Sigmoid colon (tissue), 4 donors: ENCODE measurements at regions not wholly inside any gene's neighbourhood (a gene's known extent, or its start where the extent isn't known, plus 50 kb on each side); places are given as distances from the start of the nearest gene placed in this dataset.

Source experiments
- EP300 ChIP-seq, 4 donors: sonication (generic); formaldehyde crosslinking; IDR thresholded peaks; one replicate each; pipeline ENCODE4 v1.6.1; 2017; ENCODE audit warnings: antibody characterized with exemption in 4 of 4
- POLR2A ChIP-seq, 2 donors: fragments of 450-650 bp; IDR thresholded peaks; one replicate each; pipeline ENCODE4 v1.6.1; 2016; ENCODE audit warnings: antibody characterized with exemption in 2 of 2, mild to moderate bottlenecking in 2 of 2, moderate library complexity in 2 of 2
- POLR2AphosphoS5 ChIP-seq, 4 donors: sonication (generic); formaldehyde crosslinking; IDR thresholded peaks; one replicate each; pipeline ENCODE4 v1.6.1; 2017; ENCODE audit warnings: antibody characterized with exemption in 4 of 4
- TF ChIP-seq, protein P1 (sequence below), 4 experiments: fragments of 450-650 bp in 3 of 4; fragments of 200-600 bp in 1 of 4; IDR thresholded peaks; one replicate each; pipeline ENCODE4 v1.5.1; 2016 to 2019; ENCODE audit warnings: antibody characterized with exemption in 4 of 4, mild to moderate bottlenecking in 3 of 4, moderate library complexity in 2 of 4

DNA sequence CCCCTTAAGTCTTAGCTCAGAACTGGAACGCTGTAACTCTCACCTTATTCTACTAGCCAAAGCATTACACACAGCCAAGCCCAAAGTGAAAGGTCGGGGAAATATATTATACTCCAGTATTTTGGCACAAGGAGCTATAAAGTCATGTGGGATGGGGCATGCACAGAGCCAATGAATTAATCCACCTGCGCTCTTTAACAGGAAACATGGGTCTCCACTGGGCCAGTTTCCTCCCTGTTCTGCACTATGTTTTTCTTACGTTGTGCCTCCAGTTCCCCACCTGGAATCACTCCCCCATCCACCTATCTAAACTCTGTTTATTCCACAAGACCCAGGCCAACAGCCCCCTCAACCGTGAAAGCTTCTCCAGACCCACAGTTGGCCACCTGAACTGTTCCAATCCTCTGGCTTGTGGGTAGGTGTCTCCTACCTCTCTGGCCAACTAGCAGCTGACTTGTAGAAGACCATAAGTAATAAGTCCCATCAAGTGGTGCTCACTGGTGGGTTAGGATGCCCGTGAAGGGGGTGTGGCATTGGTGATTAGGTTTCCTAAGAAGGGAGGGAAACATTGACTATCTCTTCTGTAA is 286.9 kb downstream of the NPIPA8 start:
- TF ChIP-seq, protein P1, sequence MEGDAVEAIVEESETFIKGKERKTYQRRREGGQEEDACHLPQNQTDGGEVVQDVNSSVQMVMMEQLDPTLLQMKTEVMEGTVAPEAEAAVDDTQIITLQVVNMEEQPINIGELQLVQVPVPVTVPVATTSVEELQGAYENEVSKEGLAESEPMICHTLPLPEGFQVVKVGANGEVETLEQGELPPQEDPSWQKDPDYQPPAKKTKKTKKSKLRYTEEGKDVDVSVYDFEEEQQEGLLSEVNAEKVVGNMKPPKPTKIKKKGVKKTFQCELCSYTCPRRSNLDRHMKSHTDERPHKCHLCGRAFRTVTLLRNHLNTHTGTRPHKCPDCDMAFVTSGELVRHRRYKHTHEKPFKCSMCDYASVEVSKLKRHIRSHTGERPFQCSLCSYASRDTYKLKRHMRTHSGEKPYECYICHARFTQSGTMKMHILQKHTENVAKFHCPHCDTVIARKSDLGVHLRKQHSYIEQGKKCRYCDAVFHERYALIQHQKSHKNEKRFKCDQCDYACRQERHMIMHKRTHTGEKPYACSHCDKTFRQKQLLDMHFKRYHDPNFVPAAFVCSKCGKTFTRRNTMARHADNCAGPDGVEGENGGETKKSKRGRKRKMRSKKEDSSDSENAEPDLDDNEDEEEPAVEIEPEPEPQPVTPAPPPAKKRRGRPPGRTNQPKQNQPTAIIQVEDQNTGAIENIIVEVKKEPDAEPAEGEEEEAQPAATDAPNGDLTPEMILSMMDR (IDR thresholded peaks at IDR 0.05), result no peak
- no peak for TF ChIP-seq EP300 (IDR thresholded peaks at IDR 0.05)
- no peak for TF ChIP-seq POLR2AphosphoS5 (IDR thresholded peaks at IDR 0.05)
- no peak for TF ChIP-seq POLR2A (IDR thresholded peaks at IDR 0.05)
